ENCODE measurements at regions not wholly inside any gene's neighbourhood (a gene's known extent, or its start where the extent isn't known, plus 50 kb on each side); places are given as distances from the start of the nearest gene placed in this dataset.
"Not testable (repeated sequence)": the region's sequence is repeated elsewhere in the genome, so short reads cannot be mapped to it uniquely, and the experiment has no call there.

DNA sequence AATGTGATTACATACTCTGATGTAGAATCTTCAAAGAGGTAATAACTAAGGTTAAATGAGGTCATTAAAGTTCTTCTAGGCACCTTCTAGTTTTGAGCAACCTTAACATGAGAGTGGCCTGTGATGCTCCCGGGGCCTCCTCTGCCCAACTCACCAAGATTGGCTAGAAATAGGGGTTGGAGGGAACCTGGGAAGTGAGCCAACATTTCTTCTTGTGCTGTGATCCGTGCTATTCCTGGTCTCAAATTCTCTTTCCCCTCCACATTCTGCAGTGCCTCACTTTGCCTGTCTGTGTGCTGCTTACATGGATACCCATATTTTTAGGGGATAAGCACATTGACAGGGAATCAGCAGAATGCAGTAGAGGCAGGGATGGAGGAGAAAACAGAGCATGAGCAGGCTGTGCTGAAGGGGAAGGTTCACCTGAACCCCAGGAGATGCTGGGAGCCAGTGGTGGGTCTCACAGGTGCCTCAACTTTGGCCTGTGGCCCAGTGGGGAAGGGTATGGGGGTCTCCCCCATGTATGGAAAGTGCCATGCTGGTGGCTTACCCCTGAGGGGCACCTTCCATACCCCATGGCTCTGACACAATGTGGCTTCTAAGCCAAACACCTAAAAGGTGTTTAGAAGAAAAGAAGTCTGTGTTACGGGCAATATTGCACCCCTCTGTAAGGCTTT lies 164.7 kb upstream of the CHD6 start:
- no peak for DNase-seq

GRCh38 chr20:41782255-41782654 lies 164.1 kb upstream of the CHD6 start:
- DNase-seq: no peak

DNA sequence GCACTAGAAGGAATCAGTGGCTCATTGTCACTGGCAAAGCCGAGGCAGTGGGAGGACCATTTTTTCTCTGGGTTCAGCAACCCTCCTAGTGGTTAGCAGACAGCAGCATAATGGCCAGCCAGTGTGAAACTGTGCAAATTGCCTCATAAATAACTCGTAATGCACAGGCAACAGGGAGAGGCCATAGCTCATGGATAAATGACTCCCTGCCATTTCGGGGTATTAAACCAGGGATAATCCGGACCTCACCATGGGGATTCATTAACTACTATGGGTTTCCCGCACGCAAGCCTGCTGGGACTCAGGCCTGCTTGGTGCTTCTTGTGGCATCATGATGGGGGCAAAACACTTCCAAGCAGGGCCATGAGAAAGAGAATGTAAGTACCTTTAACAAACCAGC lies 158.2 kb upstream of the CHD6 start:
- DNase-seq: no peak

DNA sequence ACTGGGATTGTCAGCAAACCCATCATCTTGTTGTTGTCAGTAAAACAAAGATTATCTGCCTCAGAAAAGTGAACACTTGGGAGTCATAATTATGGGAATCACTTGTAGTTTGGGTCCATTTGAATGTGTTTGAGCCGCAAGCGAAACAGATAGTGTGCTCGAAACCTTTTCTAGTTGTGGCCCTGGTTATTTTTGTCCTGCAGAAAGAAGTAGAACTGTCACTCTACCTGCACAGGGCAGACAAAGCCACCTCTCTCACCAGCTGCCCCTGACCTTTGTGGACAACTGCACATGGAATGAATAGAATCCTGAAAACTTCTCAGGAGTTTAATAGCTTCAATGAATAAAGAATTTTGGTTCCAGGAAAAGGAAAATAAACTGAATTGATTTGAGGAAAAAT lies 156.1 kb upstream of the CHD6 start:
- DNase-seq: no peak

- DNase-seq: no peak
Measured at GRCh38 chr20:41770965-41771364, 152.8 kb upstream of the CHD6 start.

DNA sequence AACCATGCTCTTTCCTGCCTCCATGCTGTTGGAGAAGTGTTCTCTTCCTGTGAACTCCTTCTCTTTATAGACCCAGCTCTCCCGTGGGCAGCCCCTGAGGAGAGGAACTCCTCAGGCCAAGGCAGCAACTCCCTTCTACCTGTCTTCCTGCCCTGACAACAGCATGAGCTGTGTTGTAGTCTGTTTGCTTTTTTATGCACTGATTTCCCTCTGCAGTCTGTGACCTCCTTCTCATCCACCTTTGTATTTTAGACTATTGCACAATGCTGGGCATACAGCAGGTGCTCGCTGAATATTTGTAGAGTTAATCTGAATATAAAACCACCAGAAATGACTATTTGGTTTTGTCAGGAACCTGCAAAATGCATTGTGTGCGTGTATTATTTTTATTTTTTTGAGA lies 152.2 kb upstream of the CHD6 start:
- DNase-seq: no peak

GRCh38 chr20:41769592-41770018 lies 151.4 kb upstream of the CHD6 start:
- DNase-seq: no peak

DNA sequence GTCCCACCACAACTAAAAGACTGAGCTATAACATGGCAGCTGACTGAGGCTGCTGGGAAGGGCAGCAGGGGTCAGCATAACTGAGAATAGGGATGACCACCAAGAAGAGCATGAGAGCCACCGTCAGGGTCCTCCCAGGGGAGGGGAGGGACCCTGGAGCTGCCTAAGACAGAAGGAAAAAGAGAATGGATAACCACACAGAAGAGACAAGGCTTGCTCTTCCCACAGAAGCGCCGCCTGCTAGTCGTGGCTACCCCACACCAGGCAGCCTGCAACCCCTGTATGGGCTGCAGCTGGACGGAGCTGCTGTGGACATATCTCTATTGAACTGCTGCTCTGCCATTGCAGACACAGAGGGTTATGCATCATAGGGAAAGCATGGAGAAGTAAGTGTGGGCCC lies 132.0 kb upstream of the CHD6 start:
- DNase-seq: no peak

DNA sequence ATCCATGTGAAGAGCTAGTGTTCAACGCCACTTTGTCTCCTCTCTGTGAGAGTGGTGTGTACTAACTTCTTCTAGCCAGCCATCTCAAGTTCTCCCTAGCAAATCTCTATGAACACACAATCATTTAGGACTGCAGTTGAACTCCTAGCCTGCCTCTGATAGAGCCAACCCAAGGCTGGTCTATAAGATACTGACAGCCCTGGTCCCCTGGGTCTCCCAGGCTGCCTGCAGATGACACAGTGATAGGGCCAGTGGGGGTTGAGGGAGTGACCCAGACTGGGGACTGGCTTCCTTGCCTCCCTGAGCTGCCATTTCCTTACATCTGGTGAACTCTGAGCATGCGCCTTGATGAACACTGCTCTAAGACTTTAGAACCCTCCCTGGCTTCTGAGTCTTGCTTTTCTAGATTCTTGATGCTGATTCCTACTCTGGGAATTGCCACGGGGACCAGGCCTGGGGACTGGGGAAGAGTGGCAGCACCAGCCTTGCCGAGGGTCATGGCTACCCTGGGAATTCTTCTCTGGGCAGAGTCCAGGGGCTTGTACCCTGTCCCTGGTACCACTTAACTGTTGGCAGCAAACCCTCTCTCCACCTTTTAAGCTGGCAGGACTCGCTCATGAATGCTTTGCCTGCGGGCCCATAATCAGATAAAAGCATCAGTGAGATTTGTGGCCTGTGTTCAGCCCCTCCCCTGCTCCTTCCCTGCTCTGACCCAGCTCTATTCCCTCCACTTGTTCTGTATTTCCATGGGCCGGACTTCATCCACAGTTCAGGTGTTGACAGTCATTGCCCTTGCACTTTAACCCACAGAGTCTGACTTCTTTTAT lies 130.8 kb upstream of the CHD6 start:
- DNase-seq: no peak

- DNase-seq: no peak
Measured at GRCh38 chr20:41748051-41748450, 129.9 kb upstream of the CHD6 start.

GRCh38 chr20:41747226-41747625 lies 129.0 kb upstream of the CHD6 start:
- DNase-seq: no peak

GRCh38 chr20:41746635-41747034 lies 128.5 kb upstream of the CHD6 start:
- no peak for DNase-seq

GRCh38 chr20:41738604-41739206 lies 120.5 kb upstream of the CHD6 start:
- no peak for DNase-seq

DNA sequence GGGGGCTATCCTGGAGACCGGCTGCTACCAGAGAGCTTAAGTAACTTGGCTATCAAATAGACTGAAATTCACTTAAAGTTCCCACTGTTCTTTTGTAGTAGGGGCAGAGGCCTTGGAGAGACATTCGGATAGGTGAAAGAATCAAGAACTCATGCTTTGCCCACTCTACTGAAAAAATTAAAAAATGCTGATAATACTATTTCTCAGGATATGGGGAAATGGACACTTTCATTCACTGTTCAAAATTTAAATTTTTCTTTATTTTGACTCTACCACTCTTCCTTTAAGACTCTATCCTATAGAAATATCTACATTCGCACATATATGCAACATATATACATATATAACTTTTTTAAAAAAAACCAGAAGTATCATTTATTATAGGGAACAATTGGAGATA lies 117.8 kb upstream of the CHD6 start:
- DNase-seq: no peak

DNA sequence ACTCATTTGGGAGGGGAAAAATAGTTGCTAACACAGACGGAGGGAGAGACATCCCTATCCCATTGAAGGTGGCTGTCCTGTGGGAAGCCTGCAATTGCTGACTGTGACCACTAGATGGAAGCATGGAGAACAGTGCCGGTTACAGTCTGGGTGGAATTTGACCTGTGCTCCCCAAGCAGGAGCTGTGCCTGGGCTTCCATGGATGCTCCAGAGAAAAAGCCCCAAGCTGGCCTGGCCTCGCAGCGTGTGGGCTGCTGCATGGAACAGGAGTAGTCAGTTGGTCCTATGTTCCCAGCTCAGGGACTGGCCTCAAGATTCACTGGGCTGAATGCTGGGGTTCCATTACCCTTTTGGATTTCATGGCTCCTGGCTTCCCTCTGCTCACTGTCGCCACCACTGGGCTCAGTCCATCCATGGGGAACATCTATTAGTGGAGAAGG lies 116.3 kb upstream of the CHD6 start:
- DNase-seq: peak; percentile 32

- DNase-seq: no peak
Measured at GRCh38 chr20:41733151-41733550, 115.0 kb upstream of the CHD6 start.

GRCh38 chr20:41731198-41731597 lies 113.0 kb upstream of the CHD6 start:
- DNase-seq: not testable (repeated sequence)

- not testable (repeated sequence) for DNase-seq
Measured at GRCh38 chr20:41727681-41728080, 109.5 kb upstream of the CHD6 start.

DNA sequence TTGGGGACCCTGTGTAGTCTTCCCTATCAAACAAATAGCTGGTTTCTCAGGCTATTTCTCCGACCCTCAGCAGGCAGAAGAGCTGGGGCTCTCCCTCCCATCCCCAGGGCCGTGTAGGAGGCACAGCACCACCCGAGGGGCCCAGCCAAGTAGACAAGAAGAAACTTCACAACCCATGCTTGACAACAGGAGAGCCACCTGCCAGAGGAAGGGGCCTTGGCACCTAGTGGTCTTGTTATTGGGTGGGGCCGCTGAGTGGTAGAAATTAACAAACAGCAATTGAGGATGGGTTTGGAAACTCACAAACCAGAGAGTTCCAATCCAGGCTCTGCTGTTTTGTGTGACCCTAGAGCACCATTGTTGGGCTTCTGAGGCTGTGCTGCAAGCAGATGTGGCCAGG lies 108.5 kb upstream of the CHD6 start:
- DNase-seq: no peak

DNA sequence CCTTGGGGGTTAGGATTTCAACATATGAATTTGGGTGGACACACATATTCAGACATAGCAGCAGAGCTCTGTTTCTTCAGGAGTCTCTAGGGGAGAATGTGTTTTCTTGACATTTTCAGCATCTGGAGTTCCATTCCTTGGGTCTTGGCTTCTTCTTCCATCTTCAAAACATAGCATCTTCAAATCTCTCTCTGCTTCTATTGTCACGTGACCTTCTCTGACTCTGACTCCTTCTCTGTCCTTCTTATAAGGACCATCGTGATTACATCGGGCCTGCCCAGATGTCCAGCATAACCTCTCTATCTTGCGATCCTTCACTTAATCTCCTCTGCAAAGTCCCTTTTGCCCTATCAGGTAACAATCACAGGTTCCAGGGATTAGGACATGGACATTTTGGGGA lies 101.0 kb upstream of the CHD6 start:
- DNase-seq: no peak

DNA sequence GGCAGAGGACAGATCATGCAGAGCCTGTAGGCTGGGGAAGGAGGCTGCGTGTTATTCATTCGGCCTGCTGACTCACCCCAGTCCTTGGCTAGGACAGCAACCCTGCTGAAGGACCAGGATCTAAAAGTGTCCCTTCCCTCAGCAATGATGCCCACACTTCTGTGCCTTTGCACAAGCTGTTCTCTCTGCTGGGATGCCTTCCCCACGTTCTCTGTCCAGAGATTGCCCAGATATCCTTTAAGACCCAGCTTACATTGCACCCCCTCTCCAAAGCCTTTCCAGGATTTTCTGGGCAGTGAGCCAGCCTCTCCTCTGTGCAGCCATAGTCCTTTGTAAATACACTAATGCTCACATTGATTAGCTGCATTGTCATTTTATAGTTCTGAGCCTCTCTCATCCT lies 99.3 kb upstream of the CHD6 start:
- no peak for DNase-seq

GRCh38 chr20:41716911-41717310 lies 98.7 kb upstream of the CHD6 start:
- no peak for DNase-seq

DNA sequence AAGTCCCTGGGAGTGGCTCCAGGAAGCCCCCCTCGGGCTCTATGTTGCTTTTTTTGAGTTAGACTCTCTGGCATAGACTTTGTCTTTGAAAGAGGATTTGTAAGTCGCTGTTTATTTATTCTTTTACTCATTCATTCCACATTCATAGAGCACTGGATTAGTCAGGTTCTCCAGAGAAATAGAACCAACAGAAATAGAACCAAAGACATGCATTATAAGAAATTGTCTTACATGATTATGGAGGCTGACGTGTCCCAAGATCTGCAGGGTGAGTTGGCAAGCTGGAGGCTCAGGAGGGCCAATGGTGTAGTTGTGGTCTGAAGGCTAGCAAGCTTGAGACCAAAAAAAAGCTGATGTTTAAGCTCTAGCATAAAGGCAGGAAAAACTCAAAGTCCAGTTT lies 98.3 kb upstream of the CHD6 start:
- DNase-seq: no peak

- no peak for DNase-seq
Measured at GRCh38 chr20:41715526-41715925, 97.3 kb upstream of the CHD6 start.
